KBM-7 (cell line): ENCODE measurements at regions not wholly inside any gene's neighbourhood (a gene's known extent, or its start where the extent isn't known, plus 50 kb on each side); places are given as distances from the start of the nearest gene placed in this dataset.

Experiments used
- DNase-seq: peaks from one replicate; pipeline ENCODE4 v3.0.0-alpha.2; 2015
- in situ Hi-C: fragments of 300-500 bp; cut with MboI; formaldehyde crosslinking; loops from 2 replicates; pipeline ENCODE4 v1.14.3; 2020; ENCODE audit warnings: low sequenced_read_pairs, low pct_unique_long_range_greater_than_20kb, mixed read lengths

DNA sequence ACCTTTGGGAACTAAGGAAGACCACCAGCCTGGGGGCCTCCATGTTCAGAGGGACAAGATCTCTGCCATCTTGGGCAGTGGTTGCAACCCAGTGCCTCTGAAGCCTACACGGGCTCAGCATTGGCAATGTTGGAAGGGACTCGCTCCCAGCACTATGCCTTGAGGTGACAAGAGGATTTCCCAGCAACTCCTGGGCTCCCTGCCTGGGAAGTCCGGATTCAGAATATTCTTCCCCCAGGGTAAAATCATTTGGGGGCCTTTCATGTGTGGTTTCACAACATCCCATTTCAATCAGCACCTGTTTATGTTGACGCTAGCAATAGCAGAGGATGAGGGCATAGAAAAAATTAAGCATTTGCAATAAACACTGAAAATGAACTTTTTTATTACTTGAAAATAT lies 509.8 kb upstream of the MGMT start:
- in situ Hi-C loops: no loop called here
- DNase-seq: no peak

DNA sequence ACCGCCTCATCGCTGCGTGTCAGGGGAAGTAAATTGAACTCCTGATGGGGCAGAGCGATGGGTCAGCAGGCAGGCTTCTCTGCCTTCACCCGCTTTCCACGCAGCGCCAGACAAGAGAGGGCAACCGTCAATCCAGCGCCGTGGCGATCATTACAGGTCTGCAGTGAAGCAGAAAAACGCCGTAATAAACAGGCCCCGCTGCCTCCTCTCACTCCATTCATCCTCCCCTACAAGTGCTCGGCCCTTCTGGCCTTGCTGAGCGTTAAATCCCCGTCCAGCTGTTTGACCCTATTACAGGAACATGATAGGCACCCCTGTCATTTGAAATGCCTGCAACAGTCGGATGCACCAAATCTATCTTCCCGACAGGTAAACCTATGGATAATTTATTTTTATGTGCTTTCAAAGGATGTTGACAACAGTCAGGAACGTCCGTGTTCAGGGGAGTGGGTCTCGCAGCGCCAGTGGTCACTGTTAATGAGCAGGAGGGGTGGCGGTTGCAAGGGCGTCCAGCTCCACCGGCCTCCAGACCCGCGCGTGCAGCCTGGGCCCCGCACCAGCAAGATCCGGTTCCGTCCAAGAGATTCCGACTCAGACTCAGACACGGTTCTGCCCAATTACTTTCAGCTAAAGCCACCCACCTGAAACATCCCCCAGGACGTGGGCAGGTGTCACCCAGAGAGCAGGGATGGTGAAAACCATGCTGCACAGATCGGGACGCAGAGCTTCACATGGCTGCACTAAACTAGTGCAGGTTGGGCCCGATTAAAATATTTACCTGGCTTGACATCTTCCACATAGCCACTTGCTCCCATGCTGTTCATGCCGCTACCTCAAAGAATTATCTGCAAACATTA lies 508.0 kb upstream of the MGMT start:
- DNase-seq: no peak
- in situ Hi-C loops: no loop called here

DNA sequence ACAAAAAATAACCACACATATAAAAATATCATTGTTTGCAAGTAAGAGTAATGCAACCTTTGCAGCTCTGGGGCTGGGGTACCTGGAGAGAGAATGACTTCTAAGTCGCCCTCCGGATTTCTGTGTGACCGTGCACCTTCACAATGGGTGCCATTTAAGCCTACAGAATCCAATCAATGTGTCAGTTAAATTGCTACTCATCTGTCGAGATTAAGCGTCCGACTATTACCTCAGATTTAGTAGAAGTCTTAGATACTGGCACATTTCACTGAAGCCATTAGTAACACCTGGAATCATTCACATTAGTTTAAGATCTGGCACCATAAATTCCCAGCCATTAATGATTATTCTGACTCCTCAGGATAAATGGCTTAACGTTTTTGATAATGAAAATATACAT lies 507.3 kb upstream of the MGMT start:
- in situ Hi-C loops: no loop called here
- no peak for DNase-seq

DNA sequence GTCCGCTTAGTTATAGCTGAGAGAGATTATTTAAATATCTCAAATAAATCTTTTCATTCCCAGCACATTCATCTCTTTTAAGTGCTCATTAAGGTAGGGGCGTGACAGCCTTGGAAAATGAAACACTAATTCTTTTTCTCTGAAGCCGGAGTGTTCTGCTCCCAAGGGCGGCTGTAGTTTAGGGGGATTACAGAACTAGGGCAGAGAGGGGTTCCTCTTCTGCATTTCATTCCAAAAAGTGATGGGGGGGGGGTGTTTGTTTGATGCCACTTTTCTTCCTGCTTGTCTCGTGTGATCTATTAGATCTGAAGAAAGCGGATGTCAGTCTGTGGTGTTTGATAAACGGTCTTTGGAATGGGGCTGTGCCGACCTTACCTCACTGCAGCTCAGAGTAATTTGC lies 506.5 kb upstream of the MGMT start:
- in situ Hi-C loops: no loop called here
- no peak for DNase-seq

DNA sequence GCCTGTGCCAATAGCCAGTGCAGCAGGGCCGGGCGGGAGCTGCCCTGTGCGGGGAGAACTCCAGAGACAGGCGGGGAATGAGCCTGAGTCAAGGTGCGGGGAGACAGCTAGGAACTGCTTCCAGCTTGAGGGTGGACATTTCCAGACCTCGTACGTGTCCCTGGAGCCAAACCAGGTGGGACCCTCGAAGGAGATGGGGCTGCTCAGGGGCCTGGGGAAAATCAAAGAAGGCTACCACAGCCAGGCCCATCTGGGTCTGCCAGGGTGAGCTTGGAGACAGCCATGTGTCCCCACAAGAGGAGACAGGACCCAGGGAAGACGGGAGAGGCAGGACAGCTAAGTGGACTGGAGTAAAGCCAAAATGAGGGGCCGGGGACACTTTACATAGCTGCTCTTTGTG lies 504.9 kb upstream of the MGMT start:
- in situ Hi-C loops: no loop called here

DNA sequence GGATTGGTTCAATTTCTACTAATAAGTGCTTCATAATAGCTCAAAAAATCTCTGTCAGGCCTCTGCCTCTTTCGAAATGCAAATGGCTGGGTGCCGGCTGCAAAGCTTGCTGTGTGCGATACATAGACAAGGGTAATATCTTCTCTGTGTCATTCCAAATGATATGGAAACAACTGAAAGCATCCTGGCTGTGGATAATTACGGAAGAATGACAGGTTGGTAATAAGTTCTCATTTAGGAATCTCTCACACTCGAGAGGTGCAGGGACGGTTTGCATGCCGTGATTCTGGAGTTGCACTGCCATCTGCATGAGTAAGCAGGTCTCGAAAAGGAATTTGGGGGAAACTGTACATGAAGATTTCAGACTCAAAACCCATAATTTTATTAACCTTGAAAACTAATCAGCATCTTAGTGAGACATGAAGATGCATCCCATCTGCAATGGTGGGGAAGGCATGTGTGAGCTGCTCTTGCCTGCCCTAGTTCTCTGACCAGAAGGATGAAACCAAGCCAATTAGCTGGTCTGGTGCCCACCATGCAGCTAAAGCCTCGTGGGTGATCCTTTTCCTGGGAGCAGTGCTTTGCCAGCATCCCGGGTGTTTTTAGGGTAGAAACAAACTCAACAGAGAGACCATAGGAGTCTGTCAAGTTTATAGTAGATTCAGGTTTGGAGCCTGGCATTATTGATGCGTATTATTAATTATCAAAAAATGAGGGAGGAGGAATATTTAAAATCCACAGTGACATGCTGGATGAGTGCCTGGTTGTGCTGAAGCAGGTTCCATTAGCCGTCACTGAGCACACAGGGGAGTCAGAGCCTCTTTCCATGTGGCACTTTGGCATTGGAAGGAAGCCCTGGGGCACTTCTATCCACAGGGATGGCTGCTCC lies 503.6 kb upstream of the MGMT start:
- no peak for DNase-seq
- in situ Hi-C loops: no loop called here

More for the DNA sequence above, 504.9 kb upstream of the MGMT start:
- no peak for DNase-seq

DNA sequence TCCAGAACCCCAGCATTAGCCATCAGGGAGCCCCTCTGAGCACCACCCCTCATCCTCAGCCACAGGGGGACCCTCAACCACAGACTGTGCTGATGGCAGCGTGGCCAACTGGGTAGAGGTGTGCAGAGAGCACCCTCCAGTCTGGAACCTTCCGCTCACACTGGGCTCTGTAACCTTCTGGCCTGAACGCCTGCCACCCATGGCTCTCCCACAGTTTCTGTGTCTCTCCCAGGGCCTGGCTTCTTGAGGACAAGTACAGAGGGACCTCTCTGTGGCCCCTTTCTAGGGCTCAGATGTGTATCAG lies 503.0 kb upstream of the MGMT start:
- DNase-seq: no peak
- in situ Hi-C loops: no loop called here

DNA sequence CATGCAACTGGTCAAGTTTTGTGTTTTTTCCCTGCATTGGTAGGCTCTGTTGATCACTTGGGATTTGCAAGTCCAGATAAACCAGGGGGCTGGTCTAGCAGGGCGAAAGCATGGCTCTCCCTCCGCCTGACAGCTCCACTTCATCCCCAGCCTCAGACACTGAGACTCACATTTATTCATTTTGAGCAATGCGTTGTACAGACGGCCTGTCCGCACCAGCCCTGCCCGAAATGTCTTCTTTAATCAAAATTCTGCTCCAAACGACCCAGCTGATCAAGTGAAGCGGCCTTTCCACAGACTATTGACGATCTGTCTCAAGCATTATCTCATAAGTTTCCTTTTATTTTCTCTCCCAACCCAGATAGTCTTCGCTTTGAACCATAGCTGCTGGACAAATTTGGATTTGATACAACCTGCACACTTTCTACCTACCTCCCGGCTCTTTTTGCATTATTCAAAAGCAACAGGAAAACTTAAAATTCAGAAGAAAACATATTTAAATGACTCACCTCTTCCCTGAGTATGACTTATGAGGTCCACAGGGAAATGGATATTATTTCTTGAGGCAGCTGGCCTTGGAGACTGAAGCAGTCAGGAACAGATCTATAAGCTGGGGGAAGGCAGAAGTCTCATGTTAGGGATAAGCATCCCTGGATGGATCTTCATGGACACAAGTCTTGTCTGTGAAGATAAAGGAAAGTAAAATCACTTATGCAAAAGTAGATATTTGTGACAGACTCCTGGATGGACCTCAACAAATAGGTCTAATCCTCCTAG lies 498.9 kb upstream of the MGMT start:
- in situ Hi-C loops: no loop called here
- DNase-seq: no peak

DNA sequence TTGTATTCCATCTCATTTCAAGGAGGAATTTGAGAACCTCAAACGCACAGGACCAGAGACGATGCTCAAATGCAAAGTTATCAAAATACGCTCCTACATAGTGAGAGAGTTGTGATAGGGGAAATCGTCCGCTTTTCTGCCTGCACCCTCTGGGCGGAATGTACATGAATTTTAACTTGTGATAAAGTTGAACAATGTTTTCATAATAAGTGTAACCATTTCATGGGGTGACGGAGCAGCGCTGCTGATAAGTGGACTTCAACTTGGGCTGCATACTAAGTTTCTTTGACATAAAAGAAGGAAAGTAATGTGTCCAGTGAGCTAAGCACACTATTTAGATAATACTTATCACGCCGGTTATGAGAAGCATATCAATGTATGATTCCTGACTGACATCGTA lies 497.5 kb upstream of the MGMT start:
- no peak for DNase-seq
- in situ Hi-C loops: no loop called here

DNA sequence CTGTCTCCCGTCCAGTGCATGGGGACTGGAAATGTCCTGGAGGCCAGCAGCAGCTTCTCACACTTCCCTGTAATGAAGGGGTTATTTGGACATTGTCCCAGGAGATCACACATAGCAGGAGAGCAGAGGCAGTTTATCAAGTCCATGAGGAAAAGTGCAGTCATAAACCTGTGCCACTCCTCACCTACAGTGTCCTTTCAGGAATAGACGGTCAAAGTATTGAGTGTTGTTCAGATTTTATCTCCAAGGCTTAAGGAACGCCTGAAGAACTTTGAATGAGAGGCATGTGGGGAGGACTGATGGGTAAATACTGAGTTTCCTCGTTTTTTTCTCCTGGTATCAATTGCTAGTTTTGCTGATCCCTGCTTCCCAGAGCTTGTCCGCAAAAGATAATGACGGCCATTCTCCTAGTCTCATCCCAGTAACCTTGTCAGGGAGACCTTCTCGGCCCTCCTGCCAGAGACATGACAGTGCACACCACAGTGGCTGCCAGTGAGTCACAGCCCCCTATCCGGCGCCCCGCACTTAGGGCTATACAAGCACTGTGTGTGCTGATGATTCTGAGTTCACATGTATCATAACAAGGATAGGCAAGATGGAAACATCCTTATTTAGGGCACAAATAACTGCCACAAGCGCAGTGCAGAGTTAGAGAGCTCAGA lies 495.5 kb upstream of the MGMT start:
- no peak for DNase-seq
- in situ Hi-C loops: no loop called here

DNA sequence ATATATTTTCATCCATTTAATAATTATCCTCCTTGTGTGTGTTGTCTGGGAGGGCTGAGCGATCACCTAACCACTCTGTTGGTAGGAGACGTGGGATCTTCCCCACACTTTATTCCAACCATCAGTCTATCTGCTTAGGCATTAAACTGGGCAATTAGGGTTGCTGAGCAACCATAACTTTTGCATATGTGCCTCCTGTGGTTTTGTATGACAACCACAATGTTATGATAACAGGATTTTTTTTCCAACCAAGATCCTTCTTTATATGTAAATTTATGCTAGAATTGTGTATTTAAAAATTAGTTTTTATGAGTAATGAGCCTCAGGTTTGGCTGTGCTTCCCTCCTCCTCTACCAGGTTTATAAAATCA lies 495.0 kb upstream of the MGMT start:
- in situ Hi-C loops: no loop called here
- DNase-seq: no peak

DNA sequence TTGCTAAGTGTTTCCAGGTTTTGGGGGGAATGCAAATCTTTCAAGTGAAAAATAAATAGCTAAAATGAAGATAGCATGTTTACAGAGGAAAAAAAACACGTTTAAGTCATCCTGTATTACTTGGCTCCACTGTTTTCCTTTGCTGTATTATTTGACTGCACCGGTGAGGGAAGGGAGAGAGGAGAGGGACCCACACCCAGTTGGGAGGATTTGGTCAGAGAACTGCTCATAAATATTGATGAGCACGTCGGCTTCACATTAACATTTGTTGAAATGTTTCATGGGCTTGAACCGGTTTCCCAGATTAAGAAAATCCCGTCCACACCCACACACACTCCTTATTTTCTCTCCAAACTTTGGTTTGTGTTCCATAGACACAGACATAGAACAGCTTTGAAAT lies 493.8 kb upstream of the MGMT start:
- in situ Hi-C loops: no loop called here

DNA sequence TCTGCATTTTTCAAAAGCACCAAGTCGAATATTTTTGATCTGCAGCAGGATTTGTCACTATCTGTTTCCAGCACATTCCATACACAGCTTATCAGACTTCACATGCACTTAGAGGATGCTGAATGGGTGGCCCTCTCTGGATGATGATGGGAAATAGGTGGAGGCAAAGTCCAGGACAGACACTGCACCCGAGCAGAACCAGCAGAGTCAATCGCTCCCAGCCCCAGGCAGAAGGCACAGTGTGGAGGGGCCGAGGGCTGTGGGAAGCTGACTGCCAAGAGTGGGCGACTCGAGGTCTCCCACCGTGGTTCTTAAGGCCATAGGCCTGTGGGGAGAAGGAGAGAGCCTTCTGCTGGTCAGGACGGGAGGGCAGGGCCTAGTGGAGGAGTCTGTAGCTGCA lies 490.2 kb upstream of the MGMT start:
- in situ Hi-C loops: no loop called here
- DNase-seq: no peak

More for the DNA sequence above, 493.8 kb upstream of the MGMT start:
- no peak for DNase-seq

DNA sequence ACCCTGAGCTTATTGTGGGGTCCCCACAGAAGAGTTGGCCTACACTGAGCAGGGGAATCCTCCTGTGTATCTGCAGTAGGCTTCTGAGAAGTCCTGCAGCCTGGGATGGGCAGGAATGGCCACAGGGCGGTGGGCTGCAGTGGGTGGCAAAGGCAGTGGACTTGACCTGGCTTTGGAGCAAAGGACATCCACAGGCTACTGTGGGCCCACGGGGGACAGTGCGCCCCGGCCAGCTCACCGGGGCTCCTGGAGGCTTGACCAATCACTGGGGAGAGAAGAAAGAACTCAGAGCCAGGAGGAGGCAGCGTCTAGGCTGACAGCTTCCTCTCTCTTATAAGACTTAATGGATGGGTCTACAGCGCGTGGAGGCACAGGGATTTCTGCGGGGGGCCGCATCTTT lies 488.8 kb upstream of the MGMT start:
- no peak for DNase-seq
- in situ Hi-C loops: no loop called here

DNA sequence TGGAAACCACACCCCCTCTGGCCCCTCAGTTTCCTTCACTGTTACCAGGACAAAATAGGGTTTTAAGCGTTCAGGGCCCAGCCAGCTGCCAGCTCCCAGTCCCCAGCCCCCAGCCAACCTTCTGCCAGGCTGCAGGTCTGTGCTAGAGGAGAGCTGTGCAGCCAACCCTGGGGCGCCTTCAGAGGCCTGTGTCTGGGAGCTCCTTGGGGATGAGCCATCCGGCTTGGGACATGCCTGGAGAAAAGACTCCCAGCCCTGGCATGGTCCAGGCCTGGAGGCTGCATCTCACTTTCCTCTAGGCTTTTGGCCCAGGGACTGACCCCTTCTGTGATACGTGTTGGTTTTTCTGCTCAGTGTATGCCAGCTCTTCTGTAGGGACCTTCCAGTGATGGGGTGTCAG lies 487.6 kb upstream of the MGMT start:
- DNase-seq: no peak
- in situ Hi-C loops: no loop called here

DNA sequence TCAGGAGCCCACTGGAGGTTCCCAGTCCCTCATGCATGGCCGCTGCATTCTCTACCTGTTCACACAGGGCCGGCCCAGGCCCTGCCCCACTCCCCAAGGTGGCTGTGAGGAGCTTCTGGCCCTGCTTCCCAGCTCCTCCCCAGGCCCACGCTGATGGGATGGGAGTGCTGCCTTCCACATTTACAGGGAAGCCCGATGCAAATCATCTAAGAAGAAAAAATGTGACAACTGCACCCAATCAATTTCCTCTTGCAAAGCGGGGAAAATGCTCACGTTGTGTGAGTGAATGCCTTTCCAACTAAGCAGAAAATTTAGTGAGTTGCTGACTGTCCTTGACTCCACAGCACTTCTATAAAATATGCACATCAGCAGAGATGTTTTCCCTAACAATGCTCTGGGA lies 485.8 kb upstream of the MGMT start:
- no peak for DNase-seq
- in situ Hi-C loops: no loop called here

DNA sequence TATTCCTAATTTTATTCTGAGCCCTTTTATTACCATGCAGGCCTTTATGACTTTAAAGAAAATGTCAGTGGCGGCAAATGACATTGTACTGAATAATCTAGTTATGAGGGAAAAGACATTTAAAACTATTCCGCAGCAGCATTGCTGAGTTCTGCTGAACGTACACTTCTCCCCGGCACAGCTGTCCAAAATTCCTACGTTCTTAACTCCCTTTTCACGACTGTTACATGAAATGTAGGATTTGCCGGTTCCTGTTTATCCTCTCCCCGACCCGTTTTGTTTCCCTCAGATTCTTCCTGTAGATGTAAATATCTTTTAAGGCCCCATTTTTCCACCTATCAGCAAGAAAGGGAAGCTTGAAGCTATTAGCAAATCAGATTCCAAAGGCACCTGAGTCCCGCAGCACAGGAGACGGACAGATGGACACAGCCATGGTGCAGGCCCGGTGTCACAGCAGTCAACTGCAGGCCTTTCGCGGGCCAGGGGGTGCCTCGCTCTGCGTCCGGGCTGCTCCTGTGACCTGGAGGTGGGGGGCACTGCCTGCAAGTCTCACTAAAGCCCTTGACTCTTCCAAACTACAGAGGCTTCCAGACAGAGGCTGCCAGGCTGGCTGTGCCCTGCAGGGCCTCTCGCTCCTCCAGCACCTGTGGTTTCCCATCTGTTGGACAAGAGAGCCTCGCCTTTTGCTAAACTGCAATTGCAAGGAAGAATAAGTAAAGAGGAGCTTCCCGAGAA lies 485.0 kb upstream of the MGMT start:
- DNase-seq: no peak

DNA sequence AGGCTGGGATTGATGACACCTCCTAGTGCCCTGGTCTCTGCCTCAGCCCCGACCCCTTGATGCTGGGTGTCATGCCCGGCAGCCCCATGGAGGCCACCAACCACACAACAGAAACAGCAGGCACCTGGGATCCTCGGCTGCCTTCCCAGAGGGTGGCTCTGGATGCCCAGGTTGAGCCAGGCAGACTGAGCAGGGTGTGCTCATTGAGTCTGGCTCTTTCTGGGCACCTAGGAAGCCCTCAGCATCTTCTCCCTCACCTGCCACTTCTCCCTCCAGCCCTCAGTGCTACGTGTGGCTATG lies 484.5 kb upstream of the MGMT start:
- no peak for DNase-seq
- in situ Hi-C loops: no loop called here

More for the DNA sequence above, 485.0 kb upstream of the MGMT start:
- in situ Hi-C loops: no loop called here

DNA sequence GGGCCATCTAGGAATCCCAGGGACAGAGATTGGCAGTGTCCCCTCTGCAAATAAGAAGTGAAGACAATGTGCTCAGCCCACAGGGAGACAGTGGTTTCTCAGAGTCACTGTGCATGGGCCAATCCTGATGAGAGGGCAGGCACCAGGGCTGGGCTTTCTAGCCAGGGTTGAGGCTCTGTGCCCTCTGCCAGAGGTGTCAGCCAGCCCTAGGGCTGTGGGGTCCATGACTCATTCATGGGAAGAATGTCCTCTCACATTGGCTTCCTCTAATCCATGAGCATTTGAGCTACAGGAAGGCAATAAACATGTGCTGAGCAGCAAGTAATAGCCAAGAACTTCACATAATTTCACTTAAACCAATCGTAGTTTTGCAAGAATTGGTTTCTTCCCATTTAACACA lies 482.0 kb upstream of the MGMT start:
- in situ Hi-C loops: no loop called here
- no peak for DNase-seq
